Thymus (tissue), 11 donors: ENCODE measurements at regions not wholly inside any gene's neighbourhood (a gene's known extent, or its start where the extent isn't known, plus 50 kb on each side); places are given as distances from the start of the nearest gene placed in this dataset.

ENCODE experiments used
- DNase-seq, 9 donors: peaks; one replicate each; pipeline ENCODE4 v3.0.0-alpha.2; 2013; ENCODE audit warnings: low spot score in 9 of 9, low read depth in 6 of 9, missing footprints in 1 of 9
- H3K27ac ChIP-seq, 2 donors: one replicate each; pipeline ENCODE4 v1.5.1; 2013; ENCODE audit warnings: control low read depth in 1 of 2, low read depth in 1 of 2, low read length in 1 of 2, mild to moderate bottlenecking in 1 of 2, moderate library complexity in 1 of 2
- H3K27me3 ChIP-seq, 2 donors: one replicate each; pipeline ENCODE4 v1.5.1; 2013; ENCODE audit warnings: low read length in 1 of 2; ENCODE audit not compliant: control insufficient read depth in 2 of 2, insufficient read depth in 1 of 2
- H3K36me3 ChIP-seq, 2 donors: one replicate each; pipeline ENCODE4 v1.5.1; 2013; ENCODE audit warnings: low read length in 1 of 2, mild to moderate bottlenecking in 1 of 2, moderate library complexity in 1 of 2; ENCODE audit not compliant: control insufficient read depth in 2 of 2, insufficient read depth in 2 of 2
- H3K4me1 ChIP-seq, 2 donors: one replicate each; pipeline ENCODE4 v1.5.1; 2013; ENCODE audit warnings: low read length in 2 of 2; ENCODE audit not compliant: control insufficient read depth in 2 of 2, insufficient read depth in 2 of 2
- H3K4me3 ChIP-seq, 2 donors: one replicate each; pipeline ENCODE4 v1.5.1; 2013; ENCODE audit warnings: low read length in 2 of 2, control low read depth in 1 of 2, mild to moderate bottlenecking in 1 of 2
- H3K9me3 ChIP-seq, 2 donors: one replicate each; pipeline ENCODE4 v1.5.1; 2013; ENCODE audit warnings: low read length in 1 of 2, mild to moderate bottlenecking in 1 of 2; ENCODE audit not compliant: control insufficient read depth in 2 of 2, insufficient read depth in 1 of 2
- WGBS: extraction: QIAGEN DNeasy Blood & Tissue Kit; methylation state at CpG from one replicate; pipeline ENCODE4 v1.1.7; 2013; 5-methylcytosine and 5-hydroxymethylcytosine counted together
- donor health status: healthy.

- Histone ChIP-seq H3K27me3 (no peaks in the 10 kb centered on the region), H3K27ac (no peak overlapping the region), H3K9me3 (no peaks in the 10 kb centered on the region), H3K36me3 (no peaks in the 10 kb centered on the region), H3K4me1 (no peaks in the 10 kb centered on the region), H3K4me3 (no peak overlapping the region)
- 86% methylated on average over 5 of the region's 5 CpGs for WGBS
- no peak for DNase-seq
Measured at GRCh38 chr2:79250656-79251055, 91.1 kb upstream of the REG3A start.

- WGBS: 95% methylated on average over 1 of the region's 1 CpG
- no peak overlapping the region for H3K4me3 ChIP-seq
- no peak overlapping the region for H3K27ac ChIP-seq
- H3K27me3 ChIP-seq: no peaks in the 10 kb centered on the region
- H3K9me3 ChIP-seq: no peaks in the 10 kb centered on the region
- H3K36me3 ChIP-seq: no peaks in the 10 kb centered on the region
- no peak for DNase-seq
- no peaks in the 10 kb centered on the region for H3K4me1 ChIP-seq
Measured at GRCh38 chr2:79248776-79249175, 89.2 kb upstream of the REG3A start.

GRCh38 chr2:79235135-79235534, 75.6 kb upstream of the REG3A start:
- 61% methylated on average over 2 of the region's 2 CpGs for WGBS
- Histone ChIP-seq H3K27me3 (no peaks in the 10 kb centered on the region), H3K9me3 (no peaks in the 10 kb centered on the region), H3K27ac (no peak overlapping the region), H3K36me3 (no peaks in the 10 kb centered on the region), H3K4me1 (no peaks in the 10 kb centered on the region), H3K4me3 (no peak overlapping the region)
- no peak for DNase-seq

- Histone ChIP-seq H3K9me3 (no peaks in the 10 kb centered on the region), H3K4me1 (no peaks in the 10 kb centered on the region), H3K27me3 (no peaks in the 10 kb centered on the region), H3K36me3 (no peaks in the 10 kb centered on the region), H3K4me3 (no peak overlapping the region), H3K27ac (no peak overlapping the region)
- no peak for DNase-seq
Measured at GRCh38 chr2:79223539-79223938, 64.0 kb upstream of the REG3A start.

GRCh38 chr2:79219383-79219988, 59.9 kb upstream of the REG3A start:
- DNase-seq: peak in 5 of 9 donors; percentile 1 to 34 (median 8)
- H3K27me3 ChIP-seq: no peaks in the 10 kb centered on the region
- H3K4me3 ChIP-seq: no peak overlapping the region
- no peaks in the 10 kb centered on the region for H3K36me3 ChIP-seq
- no peaks in the 10 kb centered on the region for H3K9me3 ChIP-seq
- H3K27ac ChIP-seq: no peak overlapping the region
- H3K4me1 ChIP-seq: no peaks in the 10 kb centered on the region
- 41% methylated on average over 9 of the region's 9 CpGs for WGBS

- WGBS: 96% methylated on average over 2 of the region's 2 CpGs
- no peak for DNase-seq
- Histone ChIP-seq H3K36me3 (no peaks in the 10 kb centered on the region), H3K4me3 (no peak overlapping the region), H3K27ac (no peak overlapping the region), H3K9me3 (no peaks in the 10 kb centered on the region), H3K4me1 (no peaks in the 10 kb centered on the region), H3K27me3 (no peaks in the 10 kb centered on the region)
Measured at GRCh38 chr2:79210274-79210917, 50.8 kb upstream of the REG3A start.
